ENCODE measurements at regions not wholly inside any gene's neighbourhood (a gene's known extent, or its start where the extent isn't known, plus 50 kb on each side); places are given as distances from the start of the nearest gene placed in this dataset.

DNA sequence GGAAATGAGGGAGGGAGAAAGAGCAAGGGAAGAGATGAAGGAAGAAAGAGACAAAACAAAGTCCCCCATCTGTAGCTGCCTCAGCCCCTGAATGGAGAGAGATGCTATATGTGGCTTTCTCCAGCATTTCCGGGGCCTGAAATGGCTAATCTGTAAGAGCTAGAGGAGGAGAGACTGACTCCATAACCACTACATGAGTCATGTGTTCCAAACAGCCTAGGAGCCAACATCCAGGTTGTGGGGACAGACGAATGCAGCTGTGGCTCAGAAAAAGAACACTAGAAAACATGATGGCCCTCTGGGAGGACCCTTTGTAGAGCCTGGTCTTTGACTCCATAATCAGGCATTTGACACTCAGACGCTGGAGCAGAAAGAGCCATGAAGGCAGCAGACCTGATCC, 292.0 kb upstream of the ZNF507 start:
- Histone ChIP-seq H3K14ac (replicated peaks; ENCODE audit: low read depth, low read length) (no peak overlapping the region), H3K4ac (ENCODE audit: low read depth, low read length) (no peak overlapping the region), H3K27me3 (ENCODE audit: control insufficient read depth, insufficient read depth, low read length) (no peaks in the 10 kb centered on the region), H2BK20ac (ENCODE audit: low read depth, low read length) (no peak overlapping the region), H3K18ac (ENCODE audit: low read depth, low read length) (no peak overlapping the region), H2AK9ac (replicated peaks; ENCODE audit: low read depth, low read length, poor library complexity) (no peak overlapping the region), H4K20me1 (ENCODE audit: insufficient read depth, low read length) (no peaks in the 10 kb centered on the region), H4K91ac (ENCODE audit: insufficient read depth, low read depth, low read length) (no peak overlapping the region), H2AFZ (replicated peaks; ENCODE audit: low read length, poor library complexity) (no peak overlapping the region), H3K4me2 (ENCODE audit: low read depth, low read length) (no peak overlapping the region), H3K36me3 (ENCODE audit: control insufficient read depth, insufficient read depth, low read length) (no peaks in the 10 kb centered on the region), H3K9me3 (ENCODE audit: control insufficient read depth, insufficient read depth, low read length) (no peaks in the 10 kb centered on the region), H4K5ac (ENCODE audit: low read depth, low read length) (no peak overlapping the region), H2BK15ac (ENCODE audit: low read depth, low read length) (no peak overlapping the region), H3K56ac (ENCODE audit: extremely low read depth, insufficient read depth, low read length) (no peak overlapping the region), H2BK5ac (ENCODE audit: low read depth, low read length, poor library complexity, severe bottlenecking) (no peak overlapping the region), H2BK120ac (ENCODE audit: low read depth, low read length) (no peak overlapping the region), H3K4me1 (ENCODE audit: control insufficient read depth, insufficient read depth, low read length) (no peaks in the 10 kb centered on the region), H3K9me1 (ENCODE audit: insufficient read depth, low read length) (no peaks in the 10 kb centered on the region), H4K8ac (ENCODE audit: low read depth in 2 of 2, low read length in 2 of 2) (no peak overlapping the region), H3K23ac (ENCODE audit: low read depth, low read length) (no peak overlapping the region), H3K9ac (ENCODE audit: low read depth, low read length) (no peak overlapping the region), H2AK5ac (ENCODE audit: low read depth, low read length) (no peak overlapping the region), H3K4me3 (ENCODE audit: insufficient read depth, low read depth, low read length) (no peak overlapping the region), H3K79me1 (ENCODE audit: low read depth in 1 of 2, low read length in 2 of 2) (no peaks in the 10 kb centered on the region), H3K27ac (ENCODE audit: insufficient read depth, low read length) (no peak overlapping the region)
- POLR2A ChIA-PET (ENCODE audit: unreplicated experiment), result no interaction called here
- dilution Hi-C loops (cut with HindIII; ENCODE audit: low sequenced_read_pairs, unreplicated experiment), result no loop called here
- WGBS, 2 experiments (ENCODE audit: extremely low coverage in 2 of 2, insufficient read length in 1 of 2), result 33% methylated on average over 1 of the region's 3 CpGs; no CpG with 5 or more reads in 1 of the 2 experiments
- intact Hi-C loops (cut with micrococcal nuclease), result no loop called here
- BruUV-seq (replicated peaks), result no TSS peak
- CTCF ChIA-PET, result no interaction called here
- in situ Hi-C loops (cut with MboI; ENCODE audit: low sequenced_read_pairs), result no loop called here
- ATAC-seq (ENCODE audit: low read depth) (no peak), DNase-seq (no peak)
- TF ChIP-seq CHD1 (IDR thresholded peaks at IDR 0.05; ENCODE audit: low read depth, low read length), result no peak
- TF ChIP-seq NFE2L2 (IDR thresholded peaks at IDR 0.05; ENCODE audit: low read depth, low read length), result no peak
- TF ChIP-seq FOS (IDR thresholded peaks at IDR 0.05; ENCODE audit: low read depth, low read length), result no peak
- TF ChIP-seq SMC3 (IDR thresholded peaks at IDR 0.05; ENCODE audit: low read depth, low read length), result no peak
- no peak for TF ChIP-seq CEBPB (IDR thresholded peaks at IDR 0.05; ENCODE audit: low read depth, low read length)
- TF ChIP-seq POLR2A (IDR thresholded peaks at IDR 0.05; ENCODE audit: low read depth, low read length), result no peak
- TF ChIP-seq MXI1 (IDR thresholded peaks at IDR 0.05; ENCODE audit: borderline replicate concordance, low read depth, low read length), result no peak
- no peak for TF ChIP-seq MAFK (IDR thresholded peaks at IDR 0.05; ENCODE audit: low read depth, low read length)
- no peak for TF ChIP-seq RAD21 (IDR thresholded peaks at IDR 0.05; ENCODE audit: low read length)
- TF ChIP-seq BHLHE40 (IDR thresholded peaks at IDR 0.05; ENCODE audit: low read depth, low read length), result no peak
- TF ChIP-seq, protein P1, sequence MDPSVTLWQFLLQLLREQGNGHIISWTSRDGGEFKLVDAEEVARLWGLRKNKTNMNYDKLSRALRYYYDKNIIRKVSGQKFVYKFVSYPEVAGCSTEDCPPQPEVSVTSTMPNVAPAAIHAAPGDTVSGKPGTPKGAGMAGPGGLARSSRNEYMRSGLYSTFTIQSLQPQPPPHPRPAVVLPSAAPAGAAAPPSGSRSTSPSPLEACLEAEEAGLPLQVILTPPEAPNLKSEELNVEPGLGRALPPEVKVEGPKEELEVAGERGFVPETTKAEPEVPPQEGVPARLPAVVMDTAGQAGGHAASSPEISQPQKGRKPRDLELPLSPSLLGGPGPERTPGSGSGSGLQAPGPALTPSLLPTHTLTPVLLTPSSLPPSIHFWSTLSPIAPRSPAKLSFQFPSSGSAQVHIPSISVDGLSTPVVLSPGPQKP (IDR thresholded peaks at IDR 0.05; ENCODE audit: borderline replicate concordance, low read depth, low read length), result no peak
- no peak for TF ChIP-seq RCOR1 (IDR thresholded peaks at IDR 0.05; ENCODE audit: insufficient replicate concordance, low read length)
- TF ChIP-seq MAZ (IDR thresholded peaks at IDR 0.05; ENCODE audit: borderline replicate concordance, low read depth, low read length), result no peak
- TF ChIP-seq, protein P2, sequence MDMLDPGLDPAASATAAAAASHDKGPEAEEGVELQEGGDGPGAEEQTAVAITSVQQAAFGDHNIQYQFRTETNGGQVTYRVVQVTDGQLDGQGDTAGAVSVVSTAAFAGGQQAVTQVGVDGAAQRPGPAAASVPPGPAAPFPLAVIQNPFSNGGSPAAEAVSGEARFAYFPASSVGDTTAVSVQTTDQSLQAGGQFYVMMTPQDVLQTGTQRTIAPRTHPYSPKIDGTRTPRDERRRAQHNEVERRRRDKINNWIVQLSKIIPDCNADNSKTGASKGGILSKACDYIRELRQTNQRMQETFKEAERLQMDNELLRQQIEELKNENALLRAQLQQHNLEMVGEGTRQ (IDR thresholded peaks at IDR 0.05; ENCODE audit: low read depth, low read length), result no peak
- TF ChIP-seq, protein P3, sequence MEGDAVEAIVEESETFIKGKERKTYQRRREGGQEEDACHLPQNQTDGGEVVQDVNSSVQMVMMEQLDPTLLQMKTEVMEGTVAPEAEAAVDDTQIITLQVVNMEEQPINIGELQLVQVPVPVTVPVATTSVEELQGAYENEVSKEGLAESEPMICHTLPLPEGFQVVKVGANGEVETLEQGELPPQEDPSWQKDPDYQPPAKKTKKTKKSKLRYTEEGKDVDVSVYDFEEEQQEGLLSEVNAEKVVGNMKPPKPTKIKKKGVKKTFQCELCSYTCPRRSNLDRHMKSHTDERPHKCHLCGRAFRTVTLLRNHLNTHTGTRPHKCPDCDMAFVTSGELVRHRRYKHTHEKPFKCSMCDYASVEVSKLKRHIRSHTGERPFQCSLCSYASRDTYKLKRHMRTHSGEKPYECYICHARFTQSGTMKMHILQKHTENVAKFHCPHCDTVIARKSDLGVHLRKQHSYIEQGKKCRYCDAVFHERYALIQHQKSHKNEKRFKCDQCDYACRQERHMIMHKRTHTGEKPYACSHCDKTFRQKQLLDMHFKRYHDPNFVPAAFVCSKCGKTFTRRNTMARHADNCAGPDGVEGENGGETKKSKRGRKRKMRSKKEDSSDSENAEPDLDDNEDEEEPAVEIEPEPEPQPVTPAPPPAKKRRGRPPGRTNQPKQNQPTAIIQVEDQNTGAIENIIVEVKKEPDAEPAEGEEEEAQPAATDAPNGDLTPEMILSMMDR (conservative IDR thresholded peaks at IDR 0.05; ENCODE audit: low read depth, low read length), result no peak
- no peak for TF ChIP-seq RFX5 (IDR thresholded peaks at IDR 0.05; ENCODE audit: low read depth, low read length)

Measured in IMR-90 (cell line).